GM23338 (cell line): ENCODE measurements at regions not wholly inside any gene's neighbourhood (a gene's known extent, or its start where the extent isn't known, plus 50 kb on each side); places are given as distances from the start of the nearest gene placed in this dataset.

Experiments
- ATAC-seq: fragments of 200-7000 bp; cut with Tn5 transposase; 3 replicates; pipeline ENCODE4 v1.9.1; 2020
- DNase-seq: peaks from one replicate; pipeline ENCODE4 v3.0.0-alpha.2; 2015; ENCODE audit warnings: low spot score
- H2AFZ ChIP-seq: fragments of 200-600 bp; sonication (generic); 2 replicates; pipeline ENCODE4 v1.8.0; 2016; ENCODE audit warnings: antibody characterized with exemption, mild to moderate bottlenecking, moderate library complexity
- H3F3A ChIP-seq: fragments of 200-600 bp; sonication (generic); replicated peaks from 2 replicates; pipeline ENCODE4 v1.8.0; 2017; ENCODE audit warnings: antibody characterized with exemption, mixed run types, low read depth
- H3K27ac ChIP-seq: fragments of 200-600 bp; sonication (generic); 2 replicates; pipeline ENCODE4 v1.6.1; 2016; ENCODE audit warnings: low read depth
- H3K27me3 ChIP-seq: fragments of 200-600 bp; sonication (generic); 2 replicates; pipeline ENCODE4 v1.8.0; 2016; ENCODE audit warnings: mild to moderate bottlenecking, mixed run types, moderate library complexity; ENCODE audit not compliant: insufficient read depth
- H3K36me3 ChIP-seq: fragments of 200-600 bp; sonication (generic); 2 replicates; pipeline ENCODE4 v1.8.0; 2016; ENCODE audit warnings: mild to moderate bottlenecking; ENCODE audit not compliant: insufficient read depth
- H3K4me1 ChIP-seq: fragments of 200-600 bp; sonication (generic); 2 replicates; pipeline ENCODE4 v1.8.0; 2016; ENCODE audit warnings: mild to moderate bottlenecking, moderate library complexity; ENCODE audit not compliant: insufficient read depth
- H3K4me2 ChIP-seq: fragments of 200-600 bp; sonication (generic); 2 replicates; pipeline ENCODE4 v1.7.1; 2017; ENCODE audit warnings: mixed run types
- H3K4me3 ChIP-seq: fragments of 200-600 bp; sonication (generic); 2 replicates; pipeline ENCODE4 v1.6.1; 2016; ENCODE audit warnings: mixed run types
- H3K79me2 ChIP-seq: fragments of 200-600 bp; sonication (generic); replicated peaks from 2 replicates; pipeline ENCODE4 v1.8.0; 2017; ENCODE audit warnings: mild to moderate bottlenecking; ENCODE audit not compliant: insufficient read depth
- H3K9me2 ChIP-seq: fragments of 200-600 bp; sonication (generic); 2 replicates; pipeline ENCODE4 v1.8.0; 2017; ENCODE audit not compliant: insufficient read depth
- H4K20me1 ChIP-seq: fragments of 200-600 bp; sonication (generic); replicated peaks from 2 replicates; pipeline ENCODE4 v1.8.0; 2017; ENCODE audit warnings: mild to moderate bottlenecking; ENCODE audit not compliant: insufficient read depth
- H3K27ac Mint-ChIP-seq: 2 replicates; pipeline ENCODE4 v1.8.0; 2020; ENCODE audit warnings: inconsistent platforms, mild to moderate bottlenecking, moderate library complexity, mixed read lengths
- H3K27me3 Mint-ChIP-seq: 3 replicates; pipeline ENCODE4 v1.8.0; 2022; ENCODE audit warnings: low read depth, mild to moderate bottlenecking, moderate library complexity, mixed read lengths, inconsistent platforms; ENCODE audit not compliant: insufficient read depth, poor library complexity
- H3K36me3 Mint-ChIP-seq: 3 replicates; pipeline ENCODE4 v1.8.0; 2021; ENCODE audit warnings: low read depth, mild to moderate bottlenecking, inconsistent platforms, moderate library complexity, mixed read lengths
- H3K4me1 Mint-ChIP-seq: 3 replicates; pipeline ENCODE4 v1.8.0; 2020; ENCODE audit warnings: mild to moderate bottlenecking, inconsistent platforms, mixed read lengths
- H3K4me3 Mint-ChIP-seq: 3 replicates; pipeline ENCODE4 v1.8.0; 2021; ENCODE audit warnings: moderate library complexity, mild to moderate bottlenecking, inconsistent platforms, mixed read lengths
- H3K9me3 Mint-ChIP-seq: 3 replicates; pipeline ENCODE4 v1.8.0; 2020; ENCODE audit warnings: moderate library complexity, mild to moderate bottlenecking, inconsistent platforms, mixed read lengths
- ETS1 ChIP-seq: IDR thresholded peaks from 2 replicates; pipeline ENCODE4 v1.6.1; 2016; ENCODE audit warnings: antibody characterized with exemption
- EZH2 ChIP-seq: fragments of 200-600 bp; sonication (generic); IDR thresholded peaks from one replicate; pipeline ENCODE4 v1.8.0; 2017; ENCODE audit warnings: antibody characterized with exemption, mild to moderate bottlenecking, low read depth; ENCODE audit not compliant: unreplicated experiment
- EZH2phosphoT487 ChIP-seq: fragments of 200-600 bp; sonication (generic); IDR thresholded peaks from one replicate; pipeline ENCODE4 v1.8.1; 2018; ENCODE audit warnings: antibody characterized with exemption; ENCODE audit not compliant: unreplicated experiment
- NANOG ChIP-seq: IDR thresholded peaks from 2 replicates; pipeline ENCODE4 v1.6.1; 2016; ENCODE audit warnings: antibody characterized with exemption, borderline replicate concordance
- POLR2AphosphoS5 ChIP-seq: IDR thresholded peaks from 2 replicates; pipeline ENCODE4 v1.6.1; 2016; ENCODE audit warnings: antibody characterized with exemption, low read depth
- STAT1 ChIP-seq: IDR thresholded peaks from one replicate; pipeline ENCODE4 v1.6.1; 2016; ENCODE audit warnings: antibody characterized with exemption; ENCODE audit not compliant: unreplicated experiment
- ZNF114 ChIP-seq: fragments of 250-450 bp; sonication (Bioruptor Pico); IDR thresholded peaks from 2 replicates; pipeline ENCODE4 v1.5.0; 2020; ENCODE audit warnings: mild to moderate bottlenecking, moderate library complexity
- ZNF331 ChIP-seq: fragments of 250-450 bp; sonication (Bioruptor Pico); IDR thresholded peaks from 2 replicates; pipeline ENCODE4 v1.5.0; 2020; ENCODE audit warnings: low read depth, mild to moderate bottlenecking, moderate library complexity
- ZNF462 ChIP-seq: fragments of 250-450 bp; sonication (Bioruptor Pico); IDR thresholded peaks from 2 replicates; pipeline ENCODE4 v1.5.0; 2020; ENCODE audit warnings: mild to moderate bottlenecking, moderate library complexity
- TF ChIP-seq, protein P1 (sequence below), 2 experiments: fragments of 200-600 bp in 1 of 2; sonication (generic) in 1 of 2; conservative IDR thresholded peaks; 2 replicates each; pipeline versions ENCODE4 v1.5.1 to v1.6.1; 2016 to 2017; ENCODE audit warnings: antibody characterized with exemption in 2 of 2, low read depth in 2 of 2, mild to moderate bottlenecking in 2 of 2, moderate library complexity in 1 of 2

DNA sequence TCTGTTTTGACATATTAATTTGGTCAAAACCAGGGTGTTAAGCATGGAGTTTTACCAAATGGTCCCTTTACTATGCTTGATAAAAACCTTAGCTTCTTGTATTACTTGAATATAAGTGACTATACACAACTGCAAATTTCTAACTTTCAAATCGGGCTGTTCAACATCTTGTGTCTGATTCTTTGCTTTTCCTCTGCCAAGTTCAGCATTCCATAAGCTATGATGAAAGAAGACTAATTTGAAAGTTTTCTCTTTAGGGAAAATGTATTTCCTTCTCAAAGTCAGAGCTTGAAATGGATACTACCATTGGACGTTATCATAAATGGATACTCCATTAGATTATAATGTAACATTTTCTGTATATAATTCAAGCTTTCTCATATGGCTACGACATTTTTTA is 792.9 kb downstream of the EFNA5 start (continued):
- no peak for TF ChIP-seq ZNF462 (CRISPR knock-in tag)
- no peak for TF ChIP-seq ZNF114 (CRISPR knock-in tag)
- TF ChIP-seq, protein P1, sequence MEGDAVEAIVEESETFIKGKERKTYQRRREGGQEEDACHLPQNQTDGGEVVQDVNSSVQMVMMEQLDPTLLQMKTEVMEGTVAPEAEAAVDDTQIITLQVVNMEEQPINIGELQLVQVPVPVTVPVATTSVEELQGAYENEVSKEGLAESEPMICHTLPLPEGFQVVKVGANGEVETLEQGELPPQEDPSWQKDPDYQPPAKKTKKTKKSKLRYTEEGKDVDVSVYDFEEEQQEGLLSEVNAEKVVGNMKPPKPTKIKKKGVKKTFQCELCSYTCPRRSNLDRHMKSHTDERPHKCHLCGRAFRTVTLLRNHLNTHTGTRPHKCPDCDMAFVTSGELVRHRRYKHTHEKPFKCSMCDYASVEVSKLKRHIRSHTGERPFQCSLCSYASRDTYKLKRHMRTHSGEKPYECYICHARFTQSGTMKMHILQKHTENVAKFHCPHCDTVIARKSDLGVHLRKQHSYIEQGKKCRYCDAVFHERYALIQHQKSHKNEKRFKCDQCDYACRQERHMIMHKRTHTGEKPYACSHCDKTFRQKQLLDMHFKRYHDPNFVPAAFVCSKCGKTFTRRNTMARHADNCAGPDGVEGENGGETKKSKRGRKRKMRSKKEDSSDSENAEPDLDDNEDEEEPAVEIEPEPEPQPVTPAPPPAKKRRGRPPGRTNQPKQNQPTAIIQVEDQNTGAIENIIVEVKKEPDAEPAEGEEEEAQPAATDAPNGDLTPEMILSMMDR (conservative IDR thresholded peaks at IDR 0.05; ENCODE audit: low read depth in 2 of 2), result no peak
- TF ChIP-seq POLR2AphosphoS5, result no peak

DNA sequence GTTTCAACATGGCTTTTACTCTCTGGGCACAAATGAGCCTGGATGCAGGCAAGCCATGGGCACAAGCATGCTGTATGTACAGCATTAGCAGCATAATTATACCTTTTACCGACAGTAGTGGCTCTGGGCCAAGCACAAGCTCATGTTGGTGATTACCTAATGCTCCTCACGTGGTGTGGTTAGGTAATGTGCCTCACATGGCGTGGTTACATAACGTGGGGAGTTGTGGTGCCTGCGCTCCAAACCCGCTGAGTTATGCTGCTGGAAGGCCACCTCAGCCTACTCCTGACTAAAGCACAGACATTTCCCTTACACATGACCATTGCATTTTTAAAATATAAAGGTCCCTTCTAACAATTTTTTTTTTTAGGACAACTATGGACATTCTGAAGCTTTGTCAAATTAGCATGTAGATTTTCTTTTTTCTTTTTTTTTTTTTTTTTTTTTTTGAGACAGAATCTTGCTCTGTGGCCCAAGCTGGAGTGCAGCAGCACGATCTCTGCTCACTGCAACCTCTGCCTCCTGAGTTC is 794.0 kb downstream of the EFNA5 start:
- Histone ChIP-seq H3K4me2 (no peak overlapping the region), H3F3A (no peaks in the 10 kb centered on the region), H3K79me2 (no peaks in the 10 kb centered on the region), H4K20me1 (no peaks in the 10 kb centered on the region), H2AFZ (no peak overlapping the region), H3K9me2 (0 out of 2 replicates have a peak, but pooled peaks cover 2% of the 10 kb centered on the region), H3K36me3 (0 out of 2 replicates have a peak, but pooled peaks cover 17% of the 10 kb centered on the region), H3K27ac (no peak overlapping the region), H3K27me3 (no peaks in the 10 kb centered on the region), H3K4me3 (no peak overlapping the region), H3K4me1 (peaks cover 4% of the 10 kb centered on the region; the same call in 1 of the 2 replicates)
- ATAC-seq (no peak), DNase-seq (peak; percentile 64)
- peaks cover 13% of the 10 kb centered on the region for H3K4me1 Mint-ChIP-seq
- H3K27me3 Mint-ChIP-seq, result peaks cover 4% of the 10 kb centered on the region
- H3K4me3 Mint-ChIP-seq, result no peak overlapping the region
- no peak overlapping the region for H3K27ac Mint-ChIP-seq
- peaks cover 29% of the 10 kb centered on the region for H3K36me3 Mint-ChIP-seq
- H3K9me3 Mint-ChIP-seq, result peaks cover 29% of the 10 kb centered on the region
- no peak for TF ChIP-seq EZH2phosphoT487
- TF ChIP-seq ZNF331 (CRISPR knock-in tag), result no peak
- TF ChIP-seq EZH2, result no peak
- no peak for TF ChIP-seq ETS1
- TF ChIP-seq NANOG, result no peak
- no peak for TF ChIP-seq STAT1
